GM10248 (cell line): ENCODE measurements at regions not wholly inside any gene's neighbourhood (a gene's known extent, or its start where the extent isn't known, plus 50 kb on each side); places are given as distances from the start of the nearest gene placed in this dataset.

Experiments
- CTCF ChIA-PET: fragments of 300-600 bp; sonication (Branson Sonifier 250); formaldehyde crosslinking; extraction: SDS; loops from one replicate; lab custom pipeline; 2021; ENCODE audit warnings: antibody characterized with exemption; lab: Yijun Ruan, JAX
- POLR2A ChIA-PET: fragments of 350-650 bp; sonication (Branson Sonifier 250); formaldehyde crosslinking; extraction: SDS; loops from one replicate; lab custom pipeline; 2020; ENCODE audit warnings: antibody characterized with exemption; lab: Yijun Ruan, JAX
- DNase-seq: peaks from one replicate; pipeline ENCODE4 v3.0.0; 2012; ENCODE audit errors: extremely low spot score
- TF ChIP-seq, protein P1 (sequence below): IDR thresholded peaks from 2 replicates; pipeline ENCODE4 v1.5.1; 2012; ENCODE audit warnings: mild to moderate bottlenecking, low read depth; ENCODE audit errors: extremely low read depth, missing control alignments, control extremely low read depth

DNA sequence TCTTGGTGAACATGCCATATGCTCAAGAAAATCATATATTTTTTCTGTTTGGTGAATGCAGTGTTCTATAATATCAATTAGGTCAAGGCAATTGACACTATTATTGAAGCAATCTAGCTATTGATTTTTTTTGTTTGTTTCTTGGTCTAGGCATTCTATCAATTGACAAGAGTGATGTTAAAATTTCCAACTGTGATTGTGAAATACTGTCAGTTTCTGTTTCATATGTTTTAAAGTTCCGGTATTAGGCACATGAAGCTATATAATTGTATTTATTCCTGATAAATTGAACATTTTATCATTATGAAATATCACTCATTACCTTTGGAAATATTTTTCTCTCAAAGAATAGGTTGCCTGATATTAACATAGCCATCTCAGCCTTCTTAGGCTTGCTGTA lies 653.4 kb downstream of the HDGFL1 start:
- TF ChIP-seq, protein P1, sequence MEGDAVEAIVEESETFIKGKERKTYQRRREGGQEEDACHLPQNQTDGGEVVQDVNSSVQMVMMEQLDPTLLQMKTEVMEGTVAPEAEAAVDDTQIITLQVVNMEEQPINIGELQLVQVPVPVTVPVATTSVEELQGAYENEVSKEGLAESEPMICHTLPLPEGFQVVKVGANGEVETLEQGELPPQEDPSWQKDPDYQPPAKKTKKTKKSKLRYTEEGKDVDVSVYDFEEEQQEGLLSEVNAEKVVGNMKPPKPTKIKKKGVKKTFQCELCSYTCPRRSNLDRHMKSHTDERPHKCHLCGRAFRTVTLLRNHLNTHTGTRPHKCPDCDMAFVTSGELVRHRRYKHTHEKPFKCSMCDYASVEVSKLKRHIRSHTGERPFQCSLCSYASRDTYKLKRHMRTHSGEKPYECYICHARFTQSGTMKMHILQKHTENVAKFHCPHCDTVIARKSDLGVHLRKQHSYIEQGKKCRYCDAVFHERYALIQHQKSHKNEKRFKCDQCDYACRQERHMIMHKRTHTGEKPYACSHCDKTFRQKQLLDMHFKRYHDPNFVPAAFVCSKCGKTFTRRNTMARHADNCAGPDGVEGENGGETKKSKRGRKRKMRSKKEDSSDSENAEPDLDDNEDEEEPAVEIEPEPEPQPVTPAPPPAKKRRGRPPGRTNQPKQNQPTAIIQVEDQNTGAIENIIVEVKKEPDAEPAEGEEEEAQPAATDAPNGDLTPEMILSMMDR, result no peak
- ChIA-PET CTCF (no interaction called here), POLR2A (no interaction called here)
- no peak for DNase-seq

DNA sequence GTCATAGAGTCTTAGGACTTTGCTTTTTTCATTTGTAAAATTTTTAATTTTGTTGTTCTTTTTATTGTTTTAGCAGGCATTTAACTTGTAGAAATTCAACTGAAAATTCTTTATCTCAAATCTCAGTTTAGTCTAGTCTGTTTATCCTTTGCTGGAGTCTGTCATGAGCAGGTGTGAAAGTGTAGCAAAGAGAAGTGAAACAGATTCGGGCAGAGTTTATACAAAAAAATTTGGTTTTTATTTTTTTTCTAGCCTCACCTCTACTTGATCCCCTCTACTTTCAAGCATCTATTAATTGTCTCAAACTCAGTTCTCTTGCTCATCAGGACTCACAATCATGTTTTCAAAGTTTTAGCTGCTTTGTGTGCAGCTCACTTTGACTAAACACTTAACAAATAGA lies 655.2 kb downstream of the HDGFL1 start:
- ChIA-PET POLR2A (no interaction called here), CTCF (no interaction called here)
- TF ChIP-seq, protein P1, result no peak
- no peak for DNase-seq

DNA sequence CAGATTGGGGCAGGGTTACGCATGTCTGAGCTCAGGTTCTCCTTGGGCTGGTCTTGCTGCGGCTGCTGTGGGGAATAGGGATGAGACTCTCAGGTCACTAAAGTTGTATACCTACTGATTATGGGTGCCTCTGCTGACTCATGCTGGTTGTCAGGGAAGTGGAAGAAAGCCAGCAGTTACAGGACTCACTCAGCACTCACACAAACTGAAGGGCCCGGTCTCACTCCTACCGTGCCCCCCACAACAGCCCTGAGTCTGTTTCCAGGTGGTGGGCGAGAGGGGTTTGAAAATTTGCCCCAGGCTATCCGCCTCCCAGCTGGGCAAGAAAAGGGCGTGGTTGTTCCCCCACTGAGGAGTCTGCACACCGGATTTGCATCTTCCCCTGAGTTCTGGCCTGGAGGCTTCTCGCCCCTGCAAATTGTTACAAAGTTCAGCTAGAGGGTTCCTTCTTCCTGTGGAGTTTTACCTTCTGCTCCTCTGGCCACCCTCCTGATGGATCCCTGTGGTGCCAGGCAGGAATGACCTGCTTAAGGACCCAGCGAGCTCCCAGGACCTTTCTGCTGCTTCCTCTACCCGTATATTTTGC lies 659.2 kb downstream of the HDGFL1 start:
- no peak for DNase-seq
- CTCF ChIA-PET, result no interaction called here
- TF ChIP-seq, protein P1, result no peak
- POLR2A ChIA-PET, result no interaction called here

DNA sequence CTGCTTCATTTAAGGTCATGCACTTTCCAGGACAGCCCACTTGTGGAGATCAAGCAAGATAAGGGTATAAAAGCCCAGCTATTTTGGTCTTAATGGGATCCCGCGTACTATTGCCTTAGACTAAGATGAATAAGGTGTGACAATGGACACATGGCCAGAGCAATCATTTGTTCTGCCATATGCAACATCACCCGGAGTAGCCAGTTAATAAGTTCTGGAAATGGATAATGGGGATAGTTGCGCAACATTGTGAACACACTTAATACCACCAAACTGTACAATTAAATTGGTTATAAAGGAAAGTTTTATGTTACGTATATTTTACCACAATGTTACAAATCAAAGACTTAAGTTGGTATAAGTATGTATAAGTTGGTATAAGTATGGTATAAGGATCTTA lies 674.5 kb downstream of the HDGFL1 start:
- ChIA-PET CTCF (no interaction called here), POLR2A (no interaction called here)
- DNase-seq, result no peak
- TF ChIP-seq, protein P1, result no peak

DNA sequence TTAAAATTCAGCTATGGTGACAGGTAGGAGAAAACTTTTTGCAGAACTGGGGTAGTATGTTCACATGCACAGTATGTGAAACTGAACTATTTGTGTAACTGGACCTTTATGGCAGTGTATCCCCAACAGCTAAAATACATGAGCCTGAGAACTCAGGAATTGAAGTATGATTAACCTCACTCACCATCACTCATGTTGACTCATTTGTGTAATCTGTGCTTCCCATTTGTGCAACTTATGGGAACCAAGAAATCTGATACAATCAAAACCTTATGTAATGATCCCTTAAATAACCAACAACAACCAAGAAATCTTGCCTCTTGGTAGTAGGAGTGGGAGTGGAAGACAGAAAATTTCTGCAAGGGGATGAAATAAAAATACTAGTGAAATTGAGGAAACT lies 674.9 kb downstream of the HDGFL1 start:
- DNase-seq, result no peak
- POLR2A ChIA-PET, result no interaction called here
- TF ChIP-seq, protein P1, result no peak
- CTCF ChIA-PET, result no interaction called here

DNA sequence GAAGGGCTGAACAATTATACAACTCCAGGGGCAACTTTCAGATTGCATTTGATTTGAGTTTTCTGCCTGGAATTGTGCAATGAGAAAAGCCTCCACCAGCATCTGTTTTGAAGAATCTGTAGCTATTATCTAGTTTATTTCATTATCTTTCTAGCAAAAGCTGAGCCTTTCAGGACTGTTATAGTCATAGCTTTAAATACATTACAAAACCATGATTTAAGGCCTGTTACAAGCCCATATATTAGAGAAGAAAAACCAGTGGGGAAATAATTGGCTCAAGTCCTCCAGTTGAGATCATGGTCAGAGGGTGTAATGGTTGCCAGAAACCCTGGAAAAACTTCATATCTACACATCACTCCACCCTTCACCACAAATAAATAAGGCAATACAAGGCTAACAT lies 676.2 kb downstream of the HDGFL1 start:
- ChIA-PET CTCF (no interaction called here), POLR2A (no interaction called here)
- TF ChIP-seq, protein P1, result no peak
- no peak for DNase-seq
